GM10266 (cell line): ENCODE measurements at regions not wholly inside any gene's neighbourhood (a gene's known extent, or its start where the extent isn't known, plus 50 kb on each side); places are given as distances from the start of the nearest gene placed in this dataset.

Source experiments
- DNase-seq: peaks from one replicate; pipeline ENCODE4 v3.0.0; 2012; ENCODE audit errors: extremely low spot score
- TF ChIP-seq, protein P1 (sequence below): IDR thresholded peaks from 2 replicates; pipeline ENCODE4 v1.5.1; 2012; ENCODE audit warnings: mild to moderate bottlenecking, low read depth; ENCODE audit not compliant: control insufficient read depth, insufficient read depth; ENCODE audit errors: missing control alignments

GRCh38 chr18:51433296-51433695 is 235.8 kb upstream of the MEX3C start:
- DNase-seq: no peak
- TF ChIP-seq, protein P1, sequence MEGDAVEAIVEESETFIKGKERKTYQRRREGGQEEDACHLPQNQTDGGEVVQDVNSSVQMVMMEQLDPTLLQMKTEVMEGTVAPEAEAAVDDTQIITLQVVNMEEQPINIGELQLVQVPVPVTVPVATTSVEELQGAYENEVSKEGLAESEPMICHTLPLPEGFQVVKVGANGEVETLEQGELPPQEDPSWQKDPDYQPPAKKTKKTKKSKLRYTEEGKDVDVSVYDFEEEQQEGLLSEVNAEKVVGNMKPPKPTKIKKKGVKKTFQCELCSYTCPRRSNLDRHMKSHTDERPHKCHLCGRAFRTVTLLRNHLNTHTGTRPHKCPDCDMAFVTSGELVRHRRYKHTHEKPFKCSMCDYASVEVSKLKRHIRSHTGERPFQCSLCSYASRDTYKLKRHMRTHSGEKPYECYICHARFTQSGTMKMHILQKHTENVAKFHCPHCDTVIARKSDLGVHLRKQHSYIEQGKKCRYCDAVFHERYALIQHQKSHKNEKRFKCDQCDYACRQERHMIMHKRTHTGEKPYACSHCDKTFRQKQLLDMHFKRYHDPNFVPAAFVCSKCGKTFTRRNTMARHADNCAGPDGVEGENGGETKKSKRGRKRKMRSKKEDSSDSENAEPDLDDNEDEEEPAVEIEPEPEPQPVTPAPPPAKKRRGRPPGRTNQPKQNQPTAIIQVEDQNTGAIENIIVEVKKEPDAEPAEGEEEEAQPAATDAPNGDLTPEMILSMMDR: no peak

- TF ChIP-seq, protein P1: no peak
- no peak for DNase-seq
These were observed 236.4 kb upstream of the MEX3C start for GRCh38 chr18:51433881-51434280.

- DNase-seq: no peak
- TF ChIP-seq, protein P1: no peak
These were observed 240.1 kb upstream of the MEX3C start for GRCh38 chr18:51437280-51438271.

- no peak for DNase-seq
- TF ChIP-seq, protein P1: no peak
These were observed 241.4 kb upstream of the MEX3C start for GRCh38 chr18:51438797-51439350.

- TF ChIP-seq, protein P1: no peak
- DNase-seq: no peak
These were observed 244.5 kb upstream of the MEX3C start for GRCh38 chr18:51442012-51442411.

GRCh38 chr18:51446571-51447210 is 249.2 kb upstream of the MEX3C start:
- DNase-seq: no peak
- TF ChIP-seq, protein P1: no peak
